Mesenchymal stem cell (in vitro differentiated cells and primary cell): ENCODE measurements at regions not wholly inside any gene's neighbourhood (a gene's known extent, or its start where the extent isn't known, plus 50 kb on each side); places are given as distances from the start of the nearest gene placed in this dataset.

Experiments
- DNase-seq: peaks from one replicate; pipeline ENCODE4 v3.0.0-alpha.2; 2013
- H2AFZ ChIP-seq: one replicate; pipeline ENCODE4 v1.6.1; 2013; ENCODE audit warnings: low read depth, mild to moderate bottlenecking, control low read depth, inconsistent platforms, low read length, moderate library complexity
- H2AK5ac ChIP-seq: 2 replicates; pipeline ENCODE4 v1.6.1; 2013; ENCODE audit warnings: low read length, moderate library complexity, mild to moderate bottlenecking, inconsistent platforms; ENCODE audit not compliant: severe bottlenecking
- H2BK120ac ChIP-seq: one replicate; pipeline ENCODE4 v1.6.1; 2013; ENCODE audit warnings: low read depth, mild to moderate bottlenecking, inconsistent platforms, low read length, moderate library complexity
- H2BK12ac ChIP-seq, 2 experiments: one replicate each; pipeline ENCODE4 v1.6.1; 2013; ENCODE audit warnings: inconsistent platforms in 2 of 2, low read length in 2 of 2, mild to moderate bottlenecking in 2 of 2, moderate library complexity in 2 of 2, control low read depth in 1 of 2
- H2BK15ac ChIP-seq: one replicate; pipeline ENCODE4 v1.6.1; 2013; ENCODE audit warnings: mild to moderate bottlenecking, low read depth, inconsistent platforms; ENCODE audit not compliant: poor library complexity, severe bottlenecking
- H2BK5ac ChIP-seq: 2 replicates; pipeline ENCODE4 v1.6.1; 2013; ENCODE audit warnings: low read depth, mild to moderate bottlenecking, low read length, control low read depth, inconsistent platforms; ENCODE audit not compliant: poor library complexity, severe bottlenecking
- H3K14ac ChIP-seq, 2 experiments: one replicate each; pipeline ENCODE4 v1.6.1; 2013; ENCODE audit warnings: inconsistent platforms in 2 of 2, low read length in 2 of 2, control low read depth in 1 of 2, mild to moderate bottlenecking in 1 of 2, moderate library complexity in 1 of 2
- H3K18ac ChIP-seq, 2 experiments: one replicate each; pipeline ENCODE4 v1.6.1; 2013; ENCODE audit warnings: inconsistent platforms in 2 of 2, low read length in 2 of 2, control low read depth in 1 of 2, low read depth in 1 of 2, mild to moderate bottlenecking in 1 of 2
- H3K23ac ChIP-seq, 2 experiments: one replicate each; pipeline ENCODE4 v1.6.1; 2013; ENCODE audit warnings: inconsistent platforms in 2 of 2, low read length in 2 of 2, mild to moderate bottlenecking in 2 of 2, moderate library complexity in 2 of 2, control low read depth in 1 of 2
- H3K27ac ChIP-seq: 2 replicates; pipeline ENCODE4 v1.5.1; 2013; ENCODE audit warnings: mild to moderate bottlenecking, moderate library complexity, low read length, control low read depth, inconsistent platforms; ENCODE audit not compliant: poor library complexity, severe bottlenecking
- H3K27me3 ChIP-seq, 2 experiments: 2 replicates each; pipeline versions ENCODE4 v1.6.1 to v1.7.0; 2013; ENCODE audit warnings: low read length in 2 of 2, mild to moderate bottlenecking in 2 of 2, moderate library complexity in 2 of 2, control low read depth in 1 of 2, inconsistent platforms in 1 of 2; ENCODE audit not compliant: control insufficient read depth in 1 of 2, insufficient read depth in 1 of 2
- H3K36me3 ChIP-seq, 2 experiments: 2 replicates each; pipeline versions ENCODE4 v1.6.1 to v1.7.0; 2013; ENCODE audit warnings: low read length in 2 of 2, control low read depth in 1 of 2, inconsistent platforms in 1 of 2, low read depth in 1 of 2, mild to moderate bottlenecking in 1 of 2; ENCODE audit not compliant: insufficient read depth in 2 of 2, control insufficient read depth in 1 of 2
- H3K4ac ChIP-seq, 2 experiments: one replicate each; pipeline ENCODE4 v1.6.1; 2013; ENCODE audit warnings: inconsistent platforms in 2 of 2, low read length in 2 of 2, mild to moderate bottlenecking in 2 of 2, moderate library complexity in 2 of 2, control low read depth in 1 of 2, low read depth in 1 of 2
- H3K4me1 ChIP-seq: 2 replicates; pipeline ENCODE4 v1.6.1; 2013; ENCODE audit warnings: low read depth, low read length, control low read depth; ENCODE audit not compliant: control insufficient read depth, insufficient read depth
- H3K4me2 ChIP-seq: 2 replicates; pipeline ENCODE4 v1.6.1; 2013; ENCODE audit warnings: low read length, mild to moderate bottlenecking, inconsistent platforms; ENCODE audit not compliant: poor library complexity, severe bottlenecking
- H3K4me3 ChIP-seq, 2 experiments: 2 replicates each; pipeline versions ENCODE4 v1.5.1 to v1.7.0; 2013; ENCODE audit warnings: low read length in 2 of 2, mild to moderate bottlenecking in 2 of 2, control low read depth in 1 of 2, low read depth in 1 of 2; ENCODE audit not compliant: insufficient read depth in 1 of 2
- H3K79me1 ChIP-seq: replicated peaks from 2 replicates; pipeline ENCODE4 v1.6.1; 2013; ENCODE audit warnings: mild to moderate bottlenecking, control low read depth, low read length, inconsistent platforms; ENCODE audit not compliant: poor library complexity, severe bottlenecking
- H3K9ac ChIP-seq: 2 replicates; pipeline ENCODE4 v1.7.0; 2013; ENCODE audit warnings: mild to moderate bottlenecking, low read length, moderate library complexity
- H3K9me3 ChIP-seq: 2 replicates; pipeline ENCODE4 v1.7.0; 2013; ENCODE audit warnings: mild to moderate bottlenecking, low read length; ENCODE audit not compliant: control insufficient read depth
- H4K8ac ChIP-seq: one replicate; pipeline ENCODE4 v1.6.1; 2013; ENCODE audit warnings: inconsistent platforms, mild to moderate bottlenecking, low read length, moderate library complexity
- H4K91ac ChIP-seq: one replicate; pipeline ENCODE4 v1.6.1; 2013; ENCODE audit warnings: mild to moderate bottlenecking, low read length, inconsistent platforms
- WGBS: methylation state at CpG from one replicate; pipeline ENCODE4 v1.1.7; 2013; ENCODE audit warnings: mixed read lengths; 5-methylcytosine and 5-hydroxymethylcytosine counted together

GRCh38 chr12:25415004-25415403, 138.1 kb downstream of the LMNTD1 start:
- Histone ChIP-seq H3K9me3 (no peaks in the 10 kb centered on the region), H2BK120ac (no peak overlapping the region), H4K91ac (no peak overlapping the region), H2AFZ (no peak overlapping the region), H3K9ac (no peak overlapping the region), H2BK5ac (no peak overlapping the region), H3K79me1 (no peaks in the 10 kb centered on the region), H2BK12ac (no peak overlapping the region), H2AK5ac (no peak overlapping the region), H4K8ac (no peak overlapping the region), H3K4me3 (no peak overlapping the region), H2BK15ac (no peak overlapping the region), H3K4me1 (no peaks in the 10 kb centered on the region), H3K23ac (no peak overlapping the region), H3K18ac (no peak overlapping the region), H3K14ac (no peak overlapping the region), H3K27me3 (peaks cover 0 to 4% of the 10 kb centered on the region in 2 experiments), H3K27ac (no peak overlapping the region), H3K4ac (no peak overlapping the region), H3K36me3 (no peaks in the 10 kb centered on the region), H3K4me2 (no peak overlapping the region)
- no peak for DNase-seq
- 92% methylated on average over 5 of the region's 5 CpGs for WGBS

- no peak overlapping the region for H3K4me3 ChIP-seq
- 100% methylated on average over 1 of the region's 3 CpGs for WGBS
- no peak overlapping the region for H2BK120ac ChIP-seq
- H4K8ac ChIP-seq: no peak overlapping the region
- DNase-seq: no peak
- H2AFZ ChIP-seq: no peak overlapping the region
- H2AK5ac ChIP-seq: no peak overlapping the region
- H3K4me2 ChIP-seq: no peak overlapping the region
- no peak overlapping the region for H3K18ac ChIP-seq
- H3K27me3 ChIP-seq: peaks cover 0 to 4% of the 10 kb centered on the region in 2 experiments
- no peak overlapping the region for H2BK5ac ChIP-seq
- H3K4me1 ChIP-seq: no peaks in the 10 kb centered on the region
- no peaks in the 10 kb centered on the region for H3K36me3 ChIP-seq
- H4K91ac ChIP-seq: no peak overlapping the region
- H3K9ac ChIP-seq: no peak overlapping the region
- no peak overlapping the region for H2BK12ac ChIP-seq
- H3K79me1 ChIP-seq: no peaks in the 10 kb centered on the region
- no peak overlapping the region for H3K14ac ChIP-seq
- H3K4ac ChIP-seq: no peak overlapping the region
- H3K9me3 ChIP-seq: no peaks in the 10 kb centered on the region
- no peak overlapping the region for H3K27ac ChIP-seq
- H3K23ac ChIP-seq: no peak overlapping the region
- H2BK15ac ChIP-seq: no peak overlapping the region
These were observed 140.3 kb downstream of the LMNTD1 start for GRCh38 chr12:25412735-25413134.

DNA sequence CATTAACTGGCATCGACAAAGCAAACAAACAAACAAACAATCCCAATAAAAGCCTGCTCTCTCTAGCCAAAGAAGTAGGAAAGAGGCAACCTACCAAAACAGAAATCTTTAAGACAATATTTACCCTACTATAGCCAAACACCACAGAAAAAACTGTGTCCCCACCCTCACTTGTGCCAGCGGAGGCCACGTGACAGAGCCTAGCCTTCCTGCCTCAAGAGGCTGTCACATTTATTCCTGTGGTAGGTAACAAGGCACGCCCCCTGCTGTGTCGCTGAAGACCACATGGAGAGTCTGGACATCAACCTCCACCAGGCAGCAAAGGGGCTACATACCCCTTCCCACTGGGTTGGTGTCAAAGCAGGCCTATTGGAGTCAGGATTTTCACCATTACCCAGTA, 148.1 kb downstream of the LMNTD1 start:
- Histone ChIP-seq H3K4ac (no peak overlapping the region), H2AFZ (no peak overlapping the region), H3K9me3 (no peaks in the 10 kb centered on the region), H3K79me1 (no peaks in the 10 kb centered on the region), H4K8ac (no peak overlapping the region), H3K36me3 (no peaks in the 10 kb centered on the region), H3K4me2 (no peak overlapping the region), H3K14ac (no peak overlapping the region), H2BK120ac (no peak overlapping the region), H3K27me3 (no peaks in the 10 kb centered on the region), H3K23ac (no peak overlapping the region), H4K91ac (no peak overlapping the region), H2AK5ac (no peak overlapping the region), H3K27ac (no peak overlapping the region), H3K9ac (no peak overlapping the region), H3K18ac (no peak overlapping the region), H3K4me1 (no peaks in the 10 kb centered on the region), H2BK5ac (no peak overlapping the region), H2BK12ac (no peak overlapping the region), H3K4me3 (no peak overlapping the region), H2BK15ac (no peak overlapping the region)
- WGBS: 89% methylated on average over 5 of the region's 5 CpGs
- DNase-seq: no peak

- Histone ChIP-seq H2BK5ac (no peak overlapping the region), H3K4me1 (no peaks in the 10 kb centered on the region), H2BK15ac (no peak overlapping the region), H3K4me3 (no peak overlapping the region), H4K91ac (no peak overlapping the region), H2AK5ac (no peak overlapping the region), H3K79me1 (no peaks in the 10 kb centered on the region), H3K9me3 (no peaks in the 10 kb centered on the region), H3K14ac (no peak overlapping the region), H3K4me2 (no peak overlapping the region), H3K27me3 (no peaks in the 10 kb centered on the region), H3K18ac (no peak overlapping the region), H2AFZ (no peak overlapping the region), H3K27ac (no peak overlapping the region), H3K9ac (no peak overlapping the region), H3K36me3 (no peaks in the 10 kb centered on the region), H2BK12ac (no peak overlapping the region), H2BK120ac (no peak overlapping the region), H3K23ac (no peak overlapping the region), H3K4ac (no peak overlapping the region), H4K8ac (no peak overlapping the region)
- no peak for DNase-seq
- 57% methylated on average over 3 of the region's 3 CpGs for WGBS
These were observed 151.0 kb upstream of the KRAS start for GRCh38 chr12:25401547-25402345.
